AG04449 (cell line): ENCODE measurements at regions not wholly inside any gene's neighbourhood (a gene's known extent, or its start where the extent isn't known, plus 50 kb on each side); places are given as distances from the start of the nearest gene placed in this dataset.

Experiments used
- CTCF ChIA-PET: fragments of 350-600 bp; formaldehyde crosslinking; extraction: SDS; loops from one replicate; lab custom pipeline; 2021; ENCODE audit warnings: antibody characterized with exemption; lab: Yijun Ruan, JAX
- POLR2A ChIA-PET: fragments of 400-600, 350-600 bp; formaldehyde crosslinking; extraction: SDS; loops from one replicate; lab custom pipeline; 2020; ENCODE audit warnings: antibody characterized with exemption, inconsistent platforms; lab: Yijun Ruan, JAX
- DNase-seq: peaks from one replicate; pipeline ENCODE4 v3.0.0-alpha.2; 2010; ENCODE audit warnings: low read depth, low spot score
- H3K4me3 ChIP-seq: 2 replicates; pipeline ENCODE4 v1.5.1; 2011; ENCODE audit warnings: low read depth, mild to moderate bottlenecking, control low read depth, low read length
- CTCF ChIP-seq: IDR thresholded peaks from one replicate; pipeline ENCODE4 v1.5.1; 2011; ENCODE audit warnings: mild to moderate bottlenecking, moderate library complexity, low read length, control low read depth, inconsistent platforms; ENCODE audit not compliant: insufficient read depth; ENCODE audit errors: missing control alignments

GRCh38 chr2:228878138-228878537 lies 392.9 kb downstream of the PID1 start:
- ChIA-PET CTCF (no interaction called here), POLR2A (no interaction called here)
- DNase-seq = no peak
- H3K4me3 ChIP-seq = no peak overlapping the region
- TF ChIP-seq CTCF = no peak

- no peak overlapping the region for H3K4me3 ChIP-seq
- no peak for TF ChIP-seq CTCF
- no peak for DNase-seq
- ChIA-PET POLR2A (no interaction called here), CTCF (no interaction called here)
Observed at GRCh38 chr2:228876276-228876675, 394.8 kb downstream of the PID1 start.

GRCh38 chr2:228875152-228875900 lies 395.8 kb downstream of the PID1 start:
- no peak for DNase-seq
- POLR2A ChIA-PET = no interaction called here
- CTCF ChIA-PET = no interaction called here
- no peak overlapping the region for H3K4me3 ChIP-seq
- TF ChIP-seq CTCF = no peak

GRCh38 chr2:228871012-228871411 lies 400.1 kb downstream of the PID1 start:
- TF ChIP-seq CTCF = no peak
- DNase-seq = no peak
- ChIA-PET CTCF (no interaction called here), POLR2A (no interaction called here)
- no peak overlapping the region for H3K4me3 ChIP-seq

- TF ChIP-seq CTCF = no peak
- H3K4me3 ChIP-seq = no peak overlapping the region
- POLR2A ChIA-PET = no interaction called here
- no peak for DNase-seq
- CTCF ChIA-PET = no interaction called here
Observed at GRCh38 chr2:228869636-228870264, 401.3 kb downstream of the PID1 start.

- no peak overlapping the region for H3K4me3 ChIP-seq
- ChIA-PET POLR2A (no interaction called here), CTCF (no interaction called here)
- DNase-seq = no peak
- no peak for TF ChIP-seq CTCF
Observed at GRCh38 chr2:228867406-228867805, 403.7 kb downstream of the PID1 start.
